Activated naive CD4-positive, alpha-beta T cell treated with anti-CD3 and anti-CD28 coated beads, Interleukin-2, amount 50 U/mL, for 16 hours (primary cell): ENCODE measurements at regions not wholly inside any gene's neighbourhood (a gene's known extent, or its start where the extent isn't known, plus 50 kb on each side); places are given as distances from the start of the nearest gene placed in this dataset.
"Not testable (repeated sequence)": the region's sequence is repeated elsewhere in the genome, so short reads cannot be mapped to it uniquely, and the experiment has no call there.

Experiments used
- DNase-seq: peaks from one replicate; pipeline ENCODE4 v3.0.0-alpha.2; 2020

DNA sequence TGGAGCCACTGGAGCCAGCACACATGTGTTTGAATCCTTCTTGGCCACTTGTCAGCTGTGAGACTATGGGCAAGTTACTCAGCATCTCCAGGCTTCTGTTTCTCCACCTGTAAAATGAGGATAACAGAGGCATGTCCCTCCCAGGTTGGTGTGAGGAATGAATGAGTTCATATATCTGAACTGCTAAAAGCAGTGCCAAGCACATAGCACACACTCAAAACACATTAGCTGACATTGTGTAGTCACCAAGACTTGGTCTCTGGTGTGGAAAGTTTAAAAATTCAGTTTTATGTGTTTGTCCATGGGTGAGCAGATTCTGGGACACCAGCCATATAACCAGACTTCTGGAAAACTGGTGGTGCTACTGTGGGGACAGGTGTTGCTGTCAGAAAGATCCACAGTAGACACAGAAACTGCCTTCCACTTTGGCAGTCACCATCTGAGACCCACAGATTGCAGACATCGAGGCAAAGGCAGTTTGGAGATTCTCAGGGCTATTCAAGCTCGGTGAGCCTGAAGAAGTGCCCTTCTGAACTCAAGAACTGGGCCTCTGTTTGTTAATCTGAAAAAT is 115.8 kb downstream of the MRPL14 start:
- DNase-seq: no peak

DNA sequence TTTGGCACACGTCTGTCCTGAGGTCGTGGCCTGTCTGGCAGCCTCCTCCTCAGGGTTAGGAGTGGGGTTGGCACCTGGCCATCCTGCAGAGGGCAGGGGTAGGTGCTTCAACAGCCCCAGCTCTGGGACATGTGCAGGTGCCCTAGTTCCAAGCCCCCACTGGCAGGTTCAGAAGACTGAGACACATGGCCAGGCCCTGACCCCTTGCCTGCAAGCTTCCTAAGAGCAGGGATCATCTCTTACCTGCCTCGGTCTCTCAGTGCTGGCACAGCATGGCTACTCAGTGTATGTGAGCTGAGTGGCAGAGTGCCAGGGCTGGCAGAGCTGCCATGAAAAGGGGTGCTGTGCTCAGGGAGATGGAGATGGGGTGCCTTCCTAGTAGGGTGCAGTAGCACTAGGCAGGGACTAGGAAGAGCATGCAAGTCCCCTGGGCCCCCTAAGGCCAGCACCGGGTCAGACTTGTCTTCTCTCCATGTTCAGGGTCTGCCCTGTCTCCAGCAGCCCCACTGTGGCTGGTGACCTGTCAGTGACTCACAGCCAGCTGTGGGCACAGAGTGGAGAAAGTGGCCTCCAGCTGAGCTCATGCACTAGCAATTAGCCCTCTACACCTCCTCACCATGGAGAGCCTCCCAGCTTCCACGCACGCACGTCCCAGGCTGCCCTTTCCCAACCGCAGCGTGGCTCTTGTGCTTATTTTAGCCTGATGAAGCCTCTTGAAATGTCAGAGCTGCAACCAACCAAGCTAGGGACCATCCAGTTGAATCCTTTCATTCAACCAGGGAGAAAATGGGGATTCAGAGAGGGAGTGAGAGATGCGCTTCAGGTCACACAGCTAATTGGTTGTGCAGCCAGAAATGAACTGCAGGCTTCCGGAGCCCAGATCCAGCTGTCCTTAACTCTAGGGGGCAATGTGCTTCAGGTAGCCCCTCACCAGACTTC is 116.6 kb downstream of the MRPL14 start:
- no peak for DNase-seq

DNA sequence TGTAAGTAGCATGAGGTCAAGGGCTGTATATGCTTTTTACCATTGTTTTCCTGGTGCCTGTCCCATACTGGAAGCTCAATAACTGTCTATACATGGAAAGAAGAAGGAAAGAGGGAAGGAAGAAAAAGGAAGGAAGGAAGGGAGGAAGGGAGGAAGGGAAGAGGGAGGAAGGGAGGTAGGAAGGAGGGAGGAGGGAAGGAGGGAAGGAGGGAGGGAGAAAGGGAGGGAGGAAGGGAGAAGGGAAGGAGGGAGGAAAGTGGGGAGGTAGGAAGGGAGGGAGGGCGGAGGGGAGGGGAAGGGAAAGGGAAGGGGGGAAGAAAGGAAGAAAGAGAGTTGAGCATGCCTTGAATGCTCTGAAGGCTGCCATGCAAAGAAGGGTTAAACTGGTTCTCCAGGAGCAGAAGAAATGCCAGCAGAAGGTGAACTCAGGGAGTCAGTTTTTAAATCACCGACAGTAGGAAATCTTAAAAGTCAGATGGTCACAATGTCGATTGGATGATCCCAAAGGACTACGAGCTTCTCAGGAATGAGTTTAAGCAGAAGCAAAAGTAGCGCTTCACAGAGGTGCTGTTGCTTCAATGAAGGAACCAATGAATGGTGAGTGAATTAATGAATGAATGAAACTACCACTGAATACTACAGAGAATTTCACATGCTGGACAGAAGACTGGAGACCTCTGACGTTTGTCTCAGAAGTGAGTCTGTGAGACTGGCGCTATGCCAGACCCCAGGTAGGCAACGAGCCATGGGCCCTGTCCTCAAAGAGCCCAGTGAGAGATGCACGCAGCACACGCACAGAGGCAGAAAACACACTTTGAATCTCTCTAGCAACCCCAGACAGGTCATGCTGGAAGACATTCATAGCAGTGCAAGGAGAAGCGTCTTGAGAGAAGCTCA is 117.6 kb downstream of the MRPL14 start:
- no peak for DNase-seq

DNA sequence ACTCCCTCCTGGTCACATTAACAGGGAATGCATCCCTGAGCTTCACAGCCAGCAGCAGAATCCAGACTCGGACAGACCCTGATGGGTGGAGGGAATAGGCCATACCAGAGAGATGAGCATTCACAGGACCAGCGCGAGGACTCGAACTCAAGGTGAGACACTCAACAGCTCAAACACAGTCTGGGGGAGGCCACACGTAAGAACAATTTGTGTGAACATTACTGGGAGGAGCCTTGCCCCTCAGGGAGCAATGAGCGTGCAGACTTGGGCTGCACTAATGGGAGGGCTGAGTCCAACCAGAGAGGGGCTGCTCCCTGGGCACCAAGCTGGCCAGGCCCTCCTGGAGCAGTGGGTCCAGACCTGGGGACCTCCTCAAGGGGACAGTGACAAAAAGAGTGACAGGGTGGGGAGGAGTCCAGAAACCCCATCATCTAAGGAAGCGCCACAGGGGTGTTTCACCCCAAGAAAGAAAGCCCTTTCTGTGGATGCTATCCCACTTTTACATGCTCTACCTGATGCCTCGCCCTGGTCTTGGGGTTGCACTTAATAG is 118.4 kb downstream of the MRPL14 start:
- DNase-seq: no peak

- DNase-seq: no peak
These were observed 119.2 kb downstream of the MRPL14 start for GRCh38 chr6:44007818-44008621.

DNA sequence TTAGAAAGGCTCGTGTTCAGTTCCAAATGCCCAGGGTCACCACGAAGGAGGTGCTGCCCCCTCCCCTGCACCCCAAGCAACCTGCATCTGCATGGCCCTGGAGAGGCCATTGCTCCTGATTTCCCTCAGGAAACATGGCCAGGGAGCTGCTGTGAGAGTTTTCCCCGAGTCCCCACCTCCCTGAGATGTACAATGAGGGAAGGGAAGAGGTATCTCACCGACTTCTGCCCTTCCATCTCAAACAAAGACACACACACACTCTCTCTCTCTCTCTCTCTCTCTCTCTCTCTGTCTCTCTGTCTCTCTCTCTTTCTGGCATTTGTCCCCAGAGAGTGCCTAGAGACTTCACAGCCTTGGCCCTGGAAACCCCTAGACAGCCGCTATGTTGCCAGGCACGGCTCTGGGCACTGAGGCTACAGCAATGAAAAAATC is 120.4 kb downstream of the MRPL14 start:
- no peak for DNase-seq

GRCh38 chr6:44006123-44006871 is 121.0 kb downstream of the MRPL14 start:
- no peak for DNase-seq

DNA sequence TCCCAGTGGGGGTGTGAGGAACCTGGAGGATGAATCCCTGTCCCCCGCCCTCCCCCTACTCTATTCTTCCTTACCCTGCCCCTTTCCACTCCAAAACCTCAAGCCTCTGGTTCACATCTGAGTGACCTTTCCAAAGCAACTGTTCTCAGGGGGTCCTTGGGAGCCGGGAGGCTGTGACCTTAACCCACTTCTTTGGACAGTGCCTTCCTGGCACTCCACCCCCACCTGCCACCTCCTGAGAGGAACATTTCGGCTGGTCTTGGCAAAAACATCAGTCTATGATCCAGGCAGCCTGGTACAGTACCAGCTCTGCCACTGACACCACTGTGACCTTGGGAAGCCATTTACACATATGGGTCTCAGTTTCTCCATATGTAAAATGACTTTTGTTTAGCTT is 121.7 kb downstream of the MRPL14 start:
- no peak for DNase-seq

GRCh38 chr6:44004625-44005506 is 122.4 kb downstream of the MRPL14 start:
- no peak for DNase-seq

GRCh38 chr6:44004136-44004535 is 123.1 kb downstream of the MRPL14 start:
- no peak for DNase-seq

- no peak for DNase-seq
These were observed 123.7 kb downstream of the MRPL14 start for GRCh38 chr6:44003345-44004061.

DNA sequence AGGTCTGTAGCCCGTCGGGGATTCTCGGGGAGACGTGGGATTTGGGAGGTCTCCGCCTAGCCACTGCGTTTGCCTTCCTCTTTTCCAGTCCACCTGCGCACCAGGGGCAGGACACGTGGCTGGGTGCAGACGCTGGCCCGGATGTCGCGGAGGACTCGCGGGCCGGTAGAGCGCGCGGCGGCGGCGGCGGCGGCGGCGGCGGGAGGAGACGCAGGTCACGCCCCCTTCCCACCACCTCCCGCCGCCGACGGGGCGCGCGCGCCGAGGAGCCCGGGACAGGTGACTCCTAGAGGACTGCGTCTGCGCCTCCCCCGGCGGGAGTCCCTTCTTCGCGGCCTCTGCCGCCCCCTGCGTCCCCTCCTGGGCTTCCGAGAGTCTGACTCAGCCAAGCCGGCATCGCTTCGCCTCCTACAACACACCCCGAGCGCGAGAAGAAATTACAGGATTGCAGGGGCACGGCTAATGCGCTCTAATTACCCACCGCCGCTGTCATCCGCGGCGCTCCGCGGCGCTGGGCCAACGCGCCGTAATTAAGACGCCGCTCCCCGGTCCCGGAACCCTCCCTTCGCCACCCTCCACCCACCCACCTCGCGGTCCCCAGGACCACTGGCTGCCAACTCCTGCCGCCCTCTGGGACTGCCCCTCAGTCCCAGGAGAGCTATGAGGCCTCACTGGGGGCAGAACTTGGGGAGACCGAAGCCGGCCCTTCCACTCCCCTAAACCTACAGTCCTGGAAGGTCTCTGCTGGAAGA is 124.5 kb downstream of the MRPL14 start:
- DNase-seq: peak; percentile 69

GRCh38 chr6:44002067-44002592 is 125.1 kb downstream of the MRPL14 start:
- DNase-seq: peak; percentile 52

DNA sequence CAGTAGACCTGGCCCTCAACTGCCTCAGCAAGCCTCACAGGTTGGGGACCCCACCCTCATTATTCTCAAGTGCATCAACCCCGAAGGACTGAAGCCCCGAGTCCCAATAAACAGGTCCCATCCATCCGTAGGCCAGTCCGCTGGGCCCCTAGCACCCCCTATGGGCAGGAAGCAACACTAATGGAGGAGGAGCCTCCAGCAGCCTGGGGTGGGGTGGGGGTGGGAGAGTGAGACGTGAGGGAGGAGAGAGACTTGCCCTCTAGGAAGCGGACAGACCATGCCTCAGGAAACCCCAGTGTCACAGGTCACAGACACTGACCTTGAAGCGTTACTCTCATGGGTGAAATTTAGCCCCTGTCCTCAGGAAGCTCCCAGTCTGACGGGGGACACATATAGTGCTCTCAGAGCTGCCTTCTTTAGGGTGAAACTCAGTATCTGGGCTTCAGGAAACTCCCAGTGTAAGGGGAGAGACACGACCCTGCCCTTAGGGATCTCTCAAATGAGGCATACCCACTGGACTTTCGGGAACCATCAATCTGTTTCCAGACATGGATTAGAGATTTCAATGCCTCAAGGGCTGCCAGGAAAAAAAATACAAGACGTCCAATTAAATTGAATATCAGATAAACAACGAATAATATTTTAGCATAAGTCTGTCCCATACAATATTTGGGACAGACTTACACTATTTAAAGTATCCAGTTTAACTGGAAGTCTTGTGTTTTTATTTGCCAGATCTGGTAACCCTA is 125.8 kb downstream of the MRPL14 start:
- no peak for DNase-seq

DNA sequence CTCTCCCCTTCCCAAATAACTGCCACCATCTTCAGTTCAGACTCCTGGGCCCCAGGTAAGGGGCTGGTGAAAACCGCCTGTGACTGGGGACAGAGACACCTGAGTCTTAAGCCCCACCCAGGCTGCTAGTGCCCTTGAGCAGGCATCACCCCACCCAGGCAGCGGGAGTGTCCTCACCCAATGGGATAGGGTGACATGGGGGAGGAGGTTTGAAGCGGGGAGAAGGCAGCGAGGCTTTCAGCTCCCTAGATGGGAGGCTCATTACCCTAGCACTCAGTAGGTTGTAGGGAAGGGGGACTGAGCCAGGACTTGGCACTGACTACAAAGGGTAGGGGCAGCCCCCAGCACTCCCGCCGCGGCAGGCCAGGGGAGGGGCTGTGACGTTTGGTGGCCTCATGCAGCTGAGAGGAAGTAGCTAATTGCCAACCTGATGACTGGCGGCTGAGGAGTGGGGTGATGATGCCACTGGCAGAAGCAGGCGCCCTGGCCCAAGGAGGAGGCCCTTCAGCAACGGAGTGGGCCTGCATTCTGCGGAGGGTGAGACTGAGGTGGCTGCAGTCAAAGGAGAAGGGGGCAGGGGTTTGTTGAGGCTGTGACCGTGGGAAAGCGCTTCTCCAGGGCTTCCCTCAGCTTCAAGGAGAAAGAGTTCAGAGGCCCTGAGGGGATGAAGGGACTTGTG is 126.9 kb downstream of the MRPL14 start:
- no peak for DNase-seq

DNA sequence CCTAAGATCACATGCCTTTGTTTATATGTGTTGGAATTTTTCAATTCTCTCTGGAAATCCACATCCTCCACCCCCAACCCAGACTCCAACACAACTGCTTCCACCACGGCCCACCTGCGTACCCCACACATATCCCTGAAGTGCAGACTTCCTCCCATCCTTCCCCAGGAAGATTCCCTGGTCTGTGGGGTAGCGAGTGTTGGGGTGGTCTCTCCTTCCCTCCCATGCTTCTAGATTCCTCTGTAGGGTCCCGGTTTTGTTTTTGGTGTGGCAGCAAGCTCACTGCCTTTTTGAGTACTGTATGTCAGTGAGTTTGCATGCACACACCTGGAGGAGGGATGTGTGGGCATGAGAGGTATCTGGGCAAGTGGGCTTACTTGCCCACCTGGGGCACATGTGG is 127.6 kb downstream of the MRPL14 start:
- no peak for DNase-seq

DNA sequence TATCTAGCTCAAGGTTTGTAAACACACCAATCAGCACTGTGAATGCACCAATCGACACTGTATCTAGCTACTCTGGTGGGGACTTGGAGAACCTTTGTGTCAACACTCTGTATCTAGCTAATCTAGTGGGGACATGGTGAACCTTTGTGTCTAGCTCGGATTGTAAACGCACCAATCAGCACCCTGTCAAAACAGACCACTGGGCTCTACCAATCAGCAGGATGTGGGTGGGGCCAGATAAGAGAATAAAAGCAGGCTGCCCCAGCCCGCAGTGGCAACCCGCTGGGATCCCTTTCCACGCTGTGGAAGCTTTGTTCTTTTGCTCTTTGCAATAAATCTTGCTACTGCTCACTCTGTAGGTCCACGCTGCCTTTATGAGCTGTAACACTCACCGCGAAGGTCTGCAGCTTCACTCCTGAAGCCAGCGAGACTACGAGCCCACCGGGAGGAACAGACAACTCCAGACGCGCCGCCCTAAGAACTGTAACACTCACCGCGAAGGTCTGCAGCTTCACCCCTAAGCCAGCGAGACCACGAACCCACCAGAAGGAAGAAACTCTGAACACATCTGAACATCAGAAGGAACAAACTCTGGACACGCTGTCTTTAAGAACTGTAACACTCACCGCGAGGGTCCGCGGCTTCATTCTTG is 128.5 kb downstream of the MRPL14 start:
- not testable (repeated sequence) for DNase-seq
